ENCODE measurements at regions not wholly inside any gene's neighbourhood (a gene's known extent, or its start where the extent isn't known, plus 50 kb on each side); places are given as distances from the start of the nearest gene placed in this dataset.

- DNase-seq (ENCODE audit: low read depth in 3 of 3, low spot score in 2 of 3), result no peak
Observed at GRCh38 chr4:189302719-189303118, 638.0 kb upstream of the FRG1 start.

GRCh38 chr4:189304167-189304566 is 636.5 kb upstream of the FRG1 start:
- no peak for DNase-seq (ENCODE audit: low read depth in 3 of 3, low spot score in 2 of 3)

DNA sequence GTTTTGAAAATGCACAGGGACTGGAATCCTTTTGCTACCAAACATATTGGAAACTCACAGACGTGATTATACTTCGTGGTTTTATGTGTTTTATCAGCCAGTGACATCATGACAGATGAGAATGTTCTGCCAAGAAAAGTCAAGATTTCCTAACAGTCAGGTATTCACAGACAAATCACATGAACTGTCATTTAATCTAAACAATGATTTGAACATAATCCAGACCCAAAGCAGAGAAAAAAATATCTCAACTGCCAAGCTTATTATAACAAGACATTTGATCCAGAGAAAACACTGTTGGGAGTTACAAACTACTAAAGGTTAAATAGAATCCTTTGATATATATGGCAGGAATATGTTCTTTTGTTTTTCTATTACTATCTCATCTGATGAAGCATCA is 635.9 kb upstream of the FRG1 start:
- DNase-seq (ENCODE audit: low read depth in 3 of 3, low spot score in 2 of 3), result no peak

DNA sequence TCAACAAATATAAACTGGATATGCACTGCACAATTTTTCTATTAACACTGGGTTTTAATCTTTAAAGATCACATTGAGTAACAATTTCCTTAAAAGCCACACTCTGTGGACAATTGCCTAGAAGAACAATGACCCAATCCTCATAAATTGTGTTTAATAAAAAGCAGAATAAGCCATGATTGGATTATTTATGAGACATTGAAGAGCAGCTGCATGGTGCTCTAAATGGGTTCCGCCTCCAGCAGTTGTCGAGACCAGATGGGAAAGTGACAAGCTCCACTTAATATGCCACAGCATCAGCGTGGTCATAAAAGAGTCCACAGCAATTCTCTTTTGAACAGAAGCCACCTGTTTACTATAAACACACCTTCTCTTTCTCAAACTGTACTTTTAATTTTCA is 635.2 kb upstream of the FRG1 start:
- DNase-seq (ENCODE audit: low read depth in 3 of 3, low spot score in 2 of 3), result no peak

DNA sequence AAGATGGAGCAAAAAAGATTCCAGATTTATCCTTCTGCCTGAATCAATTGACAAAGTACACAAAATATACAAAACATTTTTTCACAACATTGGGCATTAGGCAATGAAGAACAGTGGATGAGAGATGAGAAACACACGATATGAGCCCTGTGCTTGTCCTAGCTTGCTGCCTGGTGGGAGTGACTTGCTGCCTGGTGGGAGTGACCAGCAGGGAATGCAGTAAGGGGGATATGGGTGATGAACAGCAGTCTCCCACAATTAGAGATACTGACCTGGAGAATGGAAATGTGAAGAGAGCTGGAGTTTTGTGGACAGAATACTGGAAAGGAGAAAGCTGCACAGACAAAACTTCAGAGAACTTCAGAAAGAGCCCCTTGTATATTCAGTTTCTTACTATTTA is 629.4 kb upstream of the FRG1 start:
- DNase-seq (ENCODE audit: low read depth in 3 of 3, low spot score in 2 of 3), result no peak

- no peak for DNase-seq (ENCODE audit: low read depth in 3 of 3, low spot score in 2 of 3)
Observed at GRCh38 chr4:189313064-189313463, 627.6 kb upstream of the FRG1 start.

DNA sequence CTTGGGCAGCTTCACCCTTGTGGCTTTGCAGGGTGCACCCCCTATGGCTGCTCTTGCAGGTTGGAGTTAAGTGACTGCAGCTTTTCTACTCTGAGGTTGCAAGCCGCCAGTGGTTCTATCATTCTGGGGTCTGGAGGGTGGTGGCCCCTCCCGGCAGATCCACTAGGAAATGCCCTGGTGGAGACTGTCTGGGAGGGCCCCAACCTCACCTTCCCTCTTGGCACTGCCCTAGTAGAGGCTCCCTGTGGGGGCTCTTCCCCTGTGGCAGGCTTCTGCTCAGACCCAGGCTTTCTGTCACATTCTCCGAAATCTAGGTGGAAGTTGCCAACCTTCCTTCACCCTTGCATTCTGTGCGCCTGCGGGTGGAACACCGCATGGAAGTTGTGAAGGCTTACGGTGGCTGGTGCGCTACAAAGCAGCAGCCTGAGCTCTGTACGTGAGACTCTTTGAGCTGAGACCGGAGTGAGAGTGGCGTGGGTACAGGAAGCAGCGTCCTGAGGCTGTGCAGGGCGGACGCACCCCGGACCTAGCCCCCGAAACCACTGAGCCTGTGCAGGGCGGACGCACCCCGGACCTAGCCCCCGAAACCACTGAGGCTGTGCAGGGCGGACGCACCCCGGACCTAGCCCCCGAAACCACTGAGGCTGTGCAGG is 626.7 kb upstream of the FRG1 start:
- DNase-seq (ENCODE audit: low read depth in 3 of 3, low spot score in 2 of 3), result no peak

GRCh38 chr4:189322426-189322825 is 618.2 kb upstream of the FRG1 start:
- no peak for DNase-seq (ENCODE audit: low read depth in 3 of 3, low spot score in 2 of 3)

DNA sequence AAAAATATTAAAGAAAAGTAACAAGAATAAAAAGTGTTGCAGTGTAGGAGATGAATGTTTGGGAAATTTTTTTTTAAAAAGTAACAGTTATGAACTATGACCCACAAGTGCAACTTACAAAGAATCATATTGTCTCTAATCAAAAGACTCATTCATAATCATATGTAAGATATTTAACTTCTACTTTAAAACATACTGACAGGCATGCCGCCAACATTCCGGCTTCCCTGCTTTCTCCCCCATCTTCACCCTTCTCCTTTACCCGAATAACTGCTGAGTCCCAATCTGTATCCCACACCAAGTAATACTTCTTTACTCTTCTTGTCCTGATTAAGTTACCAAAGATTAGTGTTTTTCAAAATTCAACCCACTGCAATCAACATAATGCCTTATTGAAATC is 598.8 kb upstream of the FRG1 start:
- DNase-seq (ENCODE audit: low read depth in 3 of 3, low spot score in 2 of 3), result no peak

- DNase-seq (ENCODE audit: low read depth in 3 of 3, low spot score in 2 of 3), result no peak
Observed at GRCh38 chr4:189355590-189355989, 585.1 kb upstream of the FRG1 start.

DNA sequence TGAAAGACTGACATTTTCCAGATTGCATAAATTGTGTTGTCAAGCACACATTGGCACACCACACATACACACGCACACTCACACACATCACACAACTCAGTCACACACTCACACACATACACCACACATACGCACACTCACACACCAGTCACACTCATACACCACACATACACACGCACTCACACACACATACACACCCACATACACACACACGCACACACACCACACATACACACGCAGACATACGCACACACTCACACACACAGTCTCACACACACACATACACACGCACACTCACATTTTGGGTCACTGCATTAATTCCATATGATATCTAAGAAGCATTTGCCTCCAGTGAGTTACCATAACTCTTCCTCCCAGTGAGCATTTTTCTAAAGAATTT is 578.3 kb upstream of the FRG1 start:
- DNase-seq (ENCODE audit: low read depth in 3 of 3, low spot score in 2 of 3), result no peak

- DNase-seq (ENCODE audit: low read depth in 3 of 3, low spot score in 2 of 3), result no peak
Observed at GRCh38 chr4:189364032-189364449, 576.6 kb upstream of the FRG1 start.

GRCh38 chr4:189365451-189365850 is 575.2 kb upstream of the FRG1 start:
- DNase-seq (ENCODE audit: low read depth in 3 of 3, low spot score in 2 of 3), result peak in 2 of 3 donors; percentile 13 to 24

DNA sequence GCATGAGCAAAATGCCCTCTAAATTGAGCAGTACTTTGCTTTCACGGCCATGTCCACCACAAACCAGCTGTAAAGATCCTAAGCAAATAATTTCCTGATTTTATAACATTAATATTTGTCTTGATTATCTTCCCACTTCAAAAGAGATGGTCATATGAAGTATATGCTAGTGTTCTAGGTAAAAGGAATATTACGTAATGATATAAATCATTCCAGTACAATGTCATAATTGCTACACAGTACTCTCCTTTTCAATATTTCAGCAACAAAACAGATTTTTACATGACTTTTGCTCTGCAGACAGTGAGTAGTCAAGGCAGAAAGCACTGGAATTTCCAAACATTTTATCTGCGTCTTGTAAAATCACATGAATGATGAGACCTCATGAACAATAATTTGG is 572.8 kb upstream of the FRG1 start:
- DNase-seq (ENCODE audit: low read depth in 3 of 3, low spot score in 2 of 3), result no peak

DNA sequence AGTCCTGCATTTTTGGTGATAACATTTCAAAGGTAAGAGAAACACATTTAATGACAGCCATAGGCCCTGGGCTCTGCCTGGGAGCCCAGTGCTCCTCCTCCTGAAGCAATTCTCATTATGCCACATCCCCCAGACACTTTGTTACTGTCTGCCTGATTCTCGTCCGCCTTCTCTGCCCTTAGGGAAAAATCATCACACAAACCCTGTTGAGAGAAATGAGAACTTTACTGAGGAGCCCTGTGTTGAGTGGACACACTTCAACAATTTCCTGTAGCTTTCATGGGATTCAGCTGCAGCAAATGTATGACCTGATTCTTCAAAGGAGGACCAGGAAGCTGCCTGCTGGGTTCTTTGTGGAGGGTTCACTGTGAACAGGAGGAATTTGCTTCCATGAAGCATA is 566.5 kb upstream of the FRG1 start:
- DNase-seq (ENCODE audit: low read depth in 3 of 3, low spot score in 2 of 3), result no peak

- DNase-seq (ENCODE audit: low read depth in 3 of 3, low spot score in 2 of 3), result no peak
Observed at GRCh38 chr4:189376901-189377300, 563.8 kb upstream of the FRG1 start.

DNA sequence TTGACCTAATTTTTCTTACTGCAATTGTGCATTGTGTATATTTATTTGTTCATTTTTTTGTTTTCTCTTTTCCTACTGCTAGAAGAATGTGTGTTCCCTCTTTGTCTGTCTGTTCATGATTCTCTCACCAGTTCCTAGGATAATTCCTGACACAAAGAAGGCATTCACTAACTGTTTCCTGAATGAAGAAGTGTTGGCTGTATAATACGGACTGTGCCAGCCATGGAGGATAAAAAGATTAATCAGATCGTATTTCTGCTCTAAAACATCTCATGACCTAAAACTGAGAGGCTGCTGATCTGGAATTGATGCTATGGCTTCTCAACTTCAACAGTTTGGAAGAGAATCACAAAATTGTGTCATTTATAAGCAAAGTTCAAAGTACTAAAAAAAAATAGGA is 563.1 kb upstream of the FRG1 start:
- no peak for DNase-seq (ENCODE audit: low read depth in 3 of 3, low spot score in 2 of 3)

DNA sequence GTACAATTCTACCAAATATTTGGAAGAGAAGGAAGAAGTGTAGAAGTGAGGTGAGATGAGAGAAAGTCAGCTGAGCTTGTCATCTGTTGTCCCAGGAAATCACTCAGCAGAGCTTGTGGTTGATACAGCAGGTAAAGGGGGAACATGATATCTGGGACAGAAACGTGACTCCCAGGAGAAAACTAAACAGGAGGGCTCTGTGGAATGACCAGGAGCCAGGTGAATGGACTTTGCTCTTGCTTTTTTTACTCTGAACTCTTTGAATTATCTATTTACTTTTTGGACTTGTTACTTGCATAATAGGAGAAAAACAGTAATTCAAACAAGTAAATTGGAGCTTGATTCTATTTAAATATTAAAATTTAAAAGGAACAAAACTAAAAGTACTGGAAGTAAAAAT is 555.6 kb upstream of the FRG1 start:
- DNase-seq (ENCODE audit: low read depth in 3 of 3, low spot score in 2 of 3), result no peak

GRCh38 chr4:189385579-189385978 is 555.1 kb upstream of the FRG1 start:
- no peak for DNase-seq (ENCODE audit: low read depth in 3 of 3, low spot score in 2 of 3)

DNA sequence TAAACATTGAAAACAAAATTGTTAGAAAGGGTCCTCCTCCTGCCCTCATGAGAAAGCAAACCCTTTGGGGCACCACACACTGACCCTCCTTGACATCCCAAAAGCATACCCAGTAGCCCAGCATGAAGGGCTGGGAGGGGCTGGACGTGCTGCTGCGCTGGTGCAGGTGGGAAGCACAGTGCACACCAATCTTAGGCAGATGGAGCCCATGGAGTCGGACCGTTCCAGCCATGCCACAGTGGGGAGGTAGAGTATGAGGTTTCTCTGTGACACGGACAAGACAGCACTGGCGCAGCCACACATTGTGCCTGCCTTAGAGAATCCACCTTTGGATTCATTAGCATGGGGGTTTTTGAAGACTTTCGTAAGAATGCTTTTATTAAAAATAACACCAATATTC is 544.2 kb upstream of the FRG1 start:
- no peak for DNase-seq (ENCODE audit: low read depth in 3 of 3, low spot score in 2 of 3)

GRCh38 chr4:189404271-189404670 is 536.4 kb upstream of the FRG1 start:
- no peak for DNase-seq (ENCODE audit: low read depth in 3 of 3, low spot score in 2 of 3)

- DNase-seq (ENCODE audit: low read depth in 3 of 3, low spot score in 2 of 3), result no peak
Observed at GRCh38 chr4:189409158-189409557, 531.5 kb upstream of the FRG1 start.

GRCh38 chr4:189414021-189414420 is 526.7 kb upstream of the FRG1 start:
- no peak for DNase-seq (ENCODE audit: low read depth in 3 of 3, low spot score in 2 of 3)
